ENCODE measurements at regions not wholly inside any gene's neighbourhood (a gene's known extent, or its start where the extent isn't known, plus 50 kb on each side); places are given as distances from the start of the nearest gene placed in this dataset.

- TF ChIP-seq, protein P1, sequence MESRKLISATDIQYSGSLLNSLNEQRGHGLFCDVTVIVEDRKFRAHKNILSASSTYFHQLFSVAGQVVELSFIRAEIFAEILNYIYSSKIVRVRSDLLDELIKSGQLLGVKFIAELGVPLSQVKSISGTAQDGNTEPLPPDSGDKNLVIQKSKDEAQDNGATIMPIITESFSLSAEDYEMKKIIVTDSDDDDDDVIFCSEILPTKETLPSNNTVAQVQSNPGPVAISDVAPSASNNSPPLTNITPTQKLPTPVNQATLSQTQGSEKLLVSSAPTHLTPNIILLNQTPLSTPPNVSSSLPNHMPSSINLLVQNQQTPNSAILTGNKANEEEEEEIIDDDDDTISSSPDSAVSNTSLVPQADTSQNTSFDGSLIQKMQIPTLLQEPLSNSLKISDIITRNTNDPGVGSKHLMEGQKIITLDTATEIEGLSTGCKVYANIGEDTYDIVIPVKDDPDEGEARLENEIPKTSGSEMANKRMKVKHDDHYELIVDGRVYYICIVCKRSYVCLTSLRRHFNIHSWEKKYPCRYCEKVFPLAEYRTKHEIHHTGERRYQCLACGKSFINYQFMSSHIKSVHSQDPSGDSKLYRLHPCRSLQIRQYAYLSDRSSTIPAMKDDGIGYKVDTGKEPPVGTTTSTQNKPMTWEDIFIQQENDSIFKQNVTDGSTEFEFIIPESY (IDR thresholded peaks at IDR 0.05; ENCODE audit: extremely low read depth, insufficient replicate concordance, low read length): no peak
- no peak for TF ChIP-seq CEBPB (IDR thresholded peaks at IDR 0.05; ENCODE audit: low read depth)
- TF ChIP-seq EZH2 (IDR thresholded peaks at IDR 0.05): no peak
- no peak for TF ChIP-seq YY1 (IDR thresholded peaks at IDR 0.05; ENCODE audit: extremely low read depth, insufficient replicate concordance, low read depth, low read length)
- no peak for TF ChIP-seq ZNF274 (IDR thresholded peaks at IDR 0.05; ENCODE audit: low read depth, low read length)
Observed at GRCh38 chr1:5005171-5005570, 350.8 kb downstream of the AJAP1 start (continued).

DNA sequence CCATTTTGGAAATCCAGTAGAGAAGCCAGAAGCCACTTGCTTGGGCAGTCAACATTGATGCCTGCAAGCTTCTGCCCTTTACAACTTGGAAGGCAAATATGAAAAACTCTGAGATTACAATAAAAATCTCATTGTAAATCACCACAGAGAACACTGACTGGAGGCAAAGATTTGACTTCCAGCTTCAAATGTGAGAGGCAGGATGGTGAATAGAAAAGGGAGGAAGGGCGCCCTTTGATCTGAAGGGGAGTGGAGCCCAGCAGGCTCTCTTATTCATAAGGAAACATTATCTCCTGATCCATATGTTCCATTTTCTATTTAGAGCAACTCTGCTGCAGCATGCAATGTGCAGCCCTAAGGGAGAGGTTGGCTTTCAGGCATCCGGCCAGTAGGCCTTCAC is 348.3 kb downstream of the AJAP1 start:
- Histone ChIP-seq H4K20me1 (ENCODE audit: insufficient read depth) (no peaks in the 10 kb centered on the region), H3K4me1 (ENCODE audit: control insufficient read depth in 1 of 2, insufficient read depth in 2 of 2, low read length in 2 of 2) (no peaks in the 10 kb centered on the region), H3K9ac (ENCODE audit: low read length) (no peak overlapping the region), H3K79me2 (ENCODE audit: insufficient read depth, low read length) (no peaks in the 10 kb centered on the region), H3K36me3 (ENCODE audit: control insufficient read depth in 1 of 2, insufficient read depth in 2 of 2, low read length in 2 of 2) (no peaks in the 10 kb centered on the region), H3K27ac (ENCODE audit: low read depth, low read length) (no peak overlapping the region), H3K4me2 (ENCODE audit: low read length) (no peak overlapping the region), H3K27me3 (ENCODE audit: insufficient read depth, low read length) (no peaks in the 10 kb centered on the region), H3K4me3 (replicated peaks in 1 of 2; ENCODE audit: low read depth in 1 of 2, low read length in 2 of 2) (no peak overlapping the region), H3K9me3 (ENCODE audit: control insufficient read depth in 1 of 2, insufficient read depth in 1 of 2, low read depth in 1 of 2, low read length in 2 of 2) (peaks cover 0 to 11% of the 10 kb centered on the region in 2 experiments; a peak in 2 of 4 replicates), H2AFZ (ENCODE audit: low read depth, low read length, poor library complexity, severe bottlenecking) (no peak overlapping the region), H3K9me2 (ENCODE audit: insufficient read depth) (no peaks in the 10 kb centered on the region)
- DNase-seq (ENCODE audit: low read depth, low spot score): no peak
- POLR2A ChIA-PET: no interaction called here
- ATAC-seq: no peak
- intact Hi-C loops (cut with micrococcal nuclease): no loop called here
- RAD21 ChIA-PET (ENCODE audit: low non-redundant PET in 1 of 2, low total read pairs in 2 of 2, uncharacterized antibody in 2 of 2, unreplicated experiment in 2 of 2): no interaction called here
- CTCF ChIA-PET: no interaction called here
- no TSS peak for BruUV-seq (replicated peaks)
- TF ChIP-seq EZH2 (IDR thresholded peaks at IDR 0.05) (no peak), RAD21 (IDR thresholded peaks at IDR 0.05; ENCODE audit: low read depth) (no peak), YY1 (IDR thresholded peaks at IDR 0.05; ENCODE audit: extremely low read depth, insufficient replicate concordance, low read depth, low read length) (no peak), SP1 (IDR thresholded peaks at IDR 0.05; ENCODE audit: low read depth) (no peak), ELF1 (IDR thresholded peaks at IDR 0.05; ENCODE audit: borderline replicate concordance, low read depth) (no peak), JUND (IDR thresholded peaks at IDR 0.05) (no peak), REST (IDR thresholded peaks at IDR 0.05; ENCODE audit: low read depth) (no peak)
- TF ChIP-seq, protein P2, sequence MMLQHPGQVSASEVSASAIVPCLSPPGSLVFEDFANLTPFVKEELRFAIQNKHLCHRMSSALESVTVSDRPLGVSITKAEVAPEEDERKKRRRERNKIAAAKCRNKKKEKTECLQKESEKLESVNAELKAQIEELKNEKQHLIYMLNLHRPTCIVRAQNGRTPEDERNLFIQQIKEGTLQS (IDR thresholded peaks at IDR 0.05): no peak

Data from HCT116 (cell line).